ENCODE measurements at regions not wholly inside any gene's neighbourhood (a gene's known extent, or its start where the extent isn't known, plus 50 kb on each side); places are given as distances from the start of the nearest gene placed in this dataset.

GRCh38 chr1:65613884-65614283, 178.8 kb upstream of the PDE4B start:
- no peak for TF ChIP-seq CTCF (IDR thresholded peaks at IDR 0.05)
- no peak for TF ChIP-seq POLR2A (IDR thresholded peaks at IDR 0.05)

All from adrenal gland (tissue), 5 donors.